Left renal pelvis (tissue), 4 donors: ENCODE measurements at regions not wholly inside any gene's neighbourhood (a gene's known extent, or its start where the extent isn't known, plus 50 kb on each side); places are given as distances from the start of the nearest gene placed in this dataset.

Source experiments
- DNase-seq, 4 donors: peaks; one replicate each; pipeline ENCODE4 v3.0.0-alpha.2; 2013; ENCODE audit warnings: low read depth in 4 of 4, low spot score in 3 of 4

GRCh38 chr10:94043431-94043990 lies 49.8 kb downstream of the PLCE1 start:
- DNase-seq: no peak

DNA sequence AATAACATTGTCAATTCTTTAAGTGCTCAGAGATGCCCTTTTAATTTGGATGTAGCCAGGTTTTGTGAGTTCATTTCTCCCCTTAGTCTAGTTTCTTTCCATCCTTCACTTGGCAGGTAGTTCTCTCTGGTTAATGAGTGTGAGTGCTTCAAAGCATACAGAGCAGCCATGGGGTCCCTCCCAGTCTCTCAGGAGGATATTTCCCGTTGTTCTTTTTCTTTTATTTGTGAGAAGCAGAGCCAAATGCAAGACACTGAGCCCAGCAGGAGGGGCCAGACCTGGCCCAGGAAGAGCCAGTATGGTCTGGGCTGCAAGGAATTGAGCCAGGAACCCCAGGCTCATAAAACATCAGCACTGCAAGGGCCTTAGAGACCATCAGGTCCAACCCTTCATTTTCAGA lies 52.4 kb downstream of the PLCE1 start:
- no peak for DNase-seq

DNA sequence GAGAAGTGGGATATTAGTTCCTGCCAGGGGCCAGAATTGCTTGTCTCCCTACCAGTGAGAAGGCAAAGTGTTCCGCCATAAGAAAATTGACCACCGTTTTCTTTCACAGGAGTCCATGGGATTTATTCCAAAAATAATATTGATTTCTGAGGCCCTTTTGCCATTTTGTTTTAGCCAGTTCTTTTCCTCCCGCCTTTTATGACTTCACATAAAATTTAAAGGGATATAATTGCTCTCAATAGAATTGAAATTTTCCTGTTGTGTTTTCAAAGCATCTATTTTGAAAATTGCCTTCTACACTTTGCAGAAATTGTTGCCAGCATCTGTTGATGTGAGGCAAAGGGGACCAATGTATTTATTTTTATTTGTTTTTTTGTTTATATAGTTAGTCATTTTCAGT lies 53.6 kb downstream of the PLCE1 start:
- DNase-seq: no peak

DNA sequence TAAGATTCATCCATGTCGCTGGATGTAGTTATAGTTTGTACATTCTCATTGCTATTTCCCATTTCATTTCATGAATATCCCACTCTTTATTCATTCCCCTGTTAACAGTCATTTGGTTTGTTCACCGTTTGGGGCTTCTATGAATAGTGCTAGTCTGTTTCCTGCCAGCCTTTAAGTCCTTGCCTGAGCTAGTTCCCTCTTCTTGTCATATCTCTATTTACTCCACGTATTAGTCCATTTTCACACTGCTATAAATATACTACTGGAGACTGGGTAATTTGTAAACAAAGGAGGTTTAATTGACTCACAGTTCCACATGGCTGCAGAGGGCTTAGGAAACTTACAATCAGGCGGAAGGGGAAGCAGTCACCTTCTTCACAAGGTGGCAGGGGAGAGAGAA lies 56.2 kb downstream of the PLCE1 start:
- DNase-seq: no peak

GRCh38 chr10:94052281-94052680 lies 58.5 kb downstream of the PLCE1 start:
- no peak for DNase-seq

DNA sequence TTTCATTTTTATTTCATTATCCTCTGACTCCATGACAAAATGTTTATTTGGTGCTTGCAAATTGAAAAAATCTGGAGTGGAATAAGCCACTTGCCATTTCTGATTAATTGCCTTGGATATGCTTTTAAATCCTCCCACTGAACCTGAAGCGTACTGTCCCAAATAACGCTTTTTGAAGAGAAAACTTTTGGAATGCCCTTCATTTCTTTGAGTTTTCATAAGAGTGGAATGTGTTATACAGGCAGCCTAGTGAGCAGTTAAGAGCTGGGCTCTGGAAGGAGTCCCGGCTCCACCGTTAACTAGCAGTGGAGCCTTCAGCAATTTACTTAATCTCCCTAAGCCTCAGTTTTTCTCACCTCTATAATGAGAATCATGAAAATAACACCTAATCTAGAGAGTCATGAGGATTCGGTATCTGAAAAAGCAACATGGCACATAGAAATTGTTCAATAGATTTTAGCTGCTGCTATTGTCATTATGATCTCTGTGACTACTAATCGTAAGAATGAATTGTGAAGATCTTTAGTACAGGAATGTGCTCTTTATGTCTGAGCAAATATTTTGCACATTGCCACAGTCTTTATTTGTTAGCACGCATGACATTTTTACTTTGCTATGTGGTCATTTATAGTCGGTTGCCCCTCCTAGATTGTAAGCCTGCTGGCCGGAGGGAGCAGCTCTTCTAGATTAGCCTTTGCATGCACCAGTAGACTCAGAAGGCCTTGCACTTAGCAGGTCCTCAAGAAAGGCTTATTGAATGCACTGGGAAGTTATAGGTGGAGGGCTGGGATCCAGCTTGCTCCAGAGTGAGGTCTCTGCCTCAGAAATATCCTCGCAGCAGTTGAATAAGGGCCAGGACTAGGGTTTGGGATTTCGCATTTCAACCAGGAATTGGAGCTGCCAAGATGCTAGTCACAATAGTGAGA lies 59.4 kb downstream of the PLCE1 start:
- DNase-seq: no peak

GRCh38 chr10:94059178-94059883 lies 65.6 kb downstream of the PLCE1 start:
- no peak for DNase-seq

- no peak for DNase-seq
Observed at GRCh38 chr10:94061026-94061425, 67.3 kb downstream of the PLCE1 start.

DNA sequence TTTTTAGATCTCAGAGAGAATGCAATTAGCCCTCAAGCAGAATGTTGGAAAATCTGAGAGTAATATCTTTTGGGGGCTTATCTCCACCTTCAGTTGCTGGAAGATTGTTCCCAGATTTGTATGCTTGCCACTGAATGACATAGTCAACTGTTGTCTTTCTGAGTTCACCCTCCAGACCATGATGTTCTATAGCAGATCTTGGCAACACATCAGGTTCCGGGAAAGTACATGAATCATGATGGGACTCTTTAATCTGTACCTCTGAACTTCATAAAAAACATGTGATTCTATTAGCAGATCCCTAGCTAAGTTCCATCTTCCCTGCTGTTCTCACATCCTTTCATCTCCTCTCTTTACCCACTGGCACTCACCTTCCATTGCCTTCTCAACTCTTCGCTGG lies 68.9 kb downstream of the PLCE1 start:
- no peak for DNase-seq

DNA sequence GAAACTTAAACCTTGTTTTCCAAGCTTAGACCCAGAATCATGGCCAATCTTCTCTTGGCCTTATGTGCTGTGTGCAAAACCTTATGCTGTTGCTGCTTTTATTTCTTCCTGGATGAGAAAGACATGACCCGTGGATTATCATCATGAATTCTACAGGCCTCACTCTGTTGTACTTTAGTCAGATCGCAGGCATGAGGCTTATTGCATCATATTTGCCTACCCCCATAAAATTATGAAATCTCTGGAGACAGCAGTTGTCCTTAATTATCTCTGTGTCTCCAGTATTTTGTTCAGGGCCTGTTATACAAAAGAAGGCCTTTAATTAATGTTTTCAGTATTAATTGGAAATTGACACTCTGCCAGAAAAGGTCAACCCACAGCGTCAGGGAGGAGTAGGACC lies 71.6 kb downstream of the PLCE1 start:
- DNase-seq: no peak

DNA sequence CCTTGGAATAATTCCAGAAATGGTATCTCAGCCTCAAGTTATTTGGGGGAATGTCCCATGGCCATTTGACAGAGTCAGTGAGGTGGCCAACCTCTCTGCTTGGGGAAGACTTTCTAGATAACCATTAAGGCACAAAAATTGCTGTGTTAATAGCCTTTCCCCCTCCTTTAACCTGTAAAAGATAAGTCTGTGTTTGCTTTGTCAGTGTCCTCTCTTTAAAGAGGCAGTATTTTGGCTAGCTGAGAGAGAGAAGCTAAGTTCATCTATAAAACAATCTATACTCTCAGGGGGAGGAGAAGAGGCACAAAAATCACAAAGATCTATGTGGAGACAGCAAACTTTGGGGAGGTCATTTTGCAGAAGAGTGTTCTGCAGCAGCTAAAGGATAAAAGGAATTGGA lies 72.1 kb downstream of the PLCE1 start:
- DNase-seq: no peak

DNA sequence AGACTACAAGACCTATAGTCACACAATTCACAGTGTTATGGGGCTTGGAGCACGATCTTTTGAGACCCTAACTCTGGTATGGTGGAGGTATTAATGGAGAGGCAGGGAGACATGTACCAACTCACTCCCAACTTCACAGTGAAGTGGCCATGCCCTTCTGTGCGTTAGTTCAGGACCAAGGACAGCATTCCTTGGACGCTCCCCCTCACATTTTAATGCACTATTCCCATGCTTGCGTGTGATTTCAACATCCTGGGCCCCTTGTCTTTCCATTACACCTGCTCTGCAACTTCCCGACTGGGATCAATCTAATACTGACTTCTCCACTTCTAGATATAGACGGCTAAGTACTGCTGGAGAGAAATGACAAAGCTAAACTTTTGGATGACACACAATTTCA lies 72.7 kb downstream of the PLCE1 start:
- DNase-seq: peak in 3 of 4 donors; percentile 40 to 48 (median 44)

DNA sequence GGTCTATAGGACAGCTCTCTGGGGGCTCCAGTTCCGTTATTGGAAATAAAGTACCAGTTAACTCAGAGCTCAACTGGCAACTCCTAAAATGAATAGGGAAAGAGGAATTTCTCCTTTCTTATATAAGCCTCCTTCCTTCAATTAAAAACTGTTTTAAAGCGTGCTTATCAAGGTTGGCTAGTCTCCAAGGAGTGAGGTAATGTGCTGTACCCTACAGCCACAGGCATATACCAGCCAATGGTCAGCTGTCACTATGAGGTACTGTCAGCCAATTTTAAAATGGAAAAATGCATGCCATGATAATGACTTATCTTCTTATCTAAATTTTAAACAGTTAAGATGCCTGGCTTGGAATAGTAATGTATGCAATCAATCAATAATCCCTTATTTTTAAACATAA lies 76.2 kb downstream of the PLCE1 start:
- no peak for DNase-seq

- no peak for DNase-seq
Observed at GRCh38 chr10:94074462-94074861, 80.7 kb downstream of the PLCE1 start.

DNA sequence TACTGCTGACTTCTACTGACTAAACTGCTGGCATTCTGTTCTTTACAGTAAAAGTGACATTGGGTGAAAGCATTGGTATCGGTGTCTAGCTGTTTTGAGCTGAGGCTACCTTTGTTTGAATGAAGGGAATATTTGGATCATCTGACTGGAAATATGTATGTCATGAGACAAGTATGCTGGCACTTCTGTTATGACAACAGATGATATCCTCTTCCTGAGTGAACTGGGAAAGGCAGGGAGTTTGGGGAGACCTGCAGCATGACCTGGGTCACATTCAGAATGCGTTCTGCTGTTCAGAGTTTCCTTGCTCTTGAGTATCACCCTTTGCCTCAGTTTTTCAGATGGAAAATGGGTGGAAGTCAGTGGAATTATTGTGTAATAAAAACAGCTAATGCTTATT lies 81.8 kb downstream of the PLCE1 start:
- DNase-seq: no peak

GRCh38 chr10:94076325-94076841 lies 82.7 kb downstream of the PLCE1 start:
- peak in 1 of 4 donors; percentile 25 for DNase-seq

- no peak for DNase-seq
Observed at GRCh38 chr10:94077042-94077441, 83.3 kb downstream of the PLCE1 start.

- no peak for DNase-seq
Observed at GRCh38 chr10:94080108-94080507, 86.4 kb downstream of the PLCE1 start.

- DNase-seq: no peak
Observed at GRCh38 chr10:94083662-94084265, 90.0 kb downstream of the PLCE1 start.

- DNase-seq: no peak
Observed at GRCh38 chr10:94084344-94084743, 90.6 kb downstream of the PLCE1 start.

DNA sequence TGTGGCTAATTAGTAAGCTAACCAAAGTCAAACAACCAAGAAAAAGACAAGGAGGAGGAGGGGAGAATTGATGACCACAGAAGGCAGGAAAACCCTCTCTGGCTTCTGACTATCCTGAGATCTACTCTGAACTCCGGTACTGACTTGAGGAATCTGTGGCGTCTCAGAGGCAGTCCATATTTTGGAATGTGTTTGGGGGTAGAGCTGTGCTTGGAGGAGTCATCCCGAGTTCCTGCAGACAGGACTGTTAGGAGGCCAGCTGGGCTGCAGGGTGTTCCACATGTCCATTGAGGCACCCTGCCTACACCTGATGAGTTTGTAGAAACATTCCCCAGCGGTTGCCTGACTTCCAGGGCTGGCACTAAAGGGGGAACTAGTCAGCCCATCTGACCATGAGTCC lies 91.6 kb downstream of the PLCE1 start:
- DNase-seq: no peak
